Adrenal gland (tissue), 9 donors: ENCODE measurements at regions not wholly inside any gene's neighbourhood (a gene's known extent, or its start where the extent isn't known, plus 50 kb on each side); places are given as distances from the start of the nearest gene placed in this dataset.

Experiments
- DNase-seq, 7 donors: peaks; one replicate each; pipeline ENCODE4 v3.0.0-alpha.2; 2019 to 2020
- H3K27ac ChIP-seq, 5 donors: fragments of 200-600 bp; sonication (generic) in 4 of 5; 1 replicate in 3 of 5; 2 replicates in 2 of 5; pipeline versions ENCODE4 v1.5.1 to v1.8.0; 2016 to 2020; ENCODE audit warnings: mild to moderate bottlenecking in 1 of 5
- H3K27me3 ChIP-seq: fragments of 200-600 bp; 2 replicates; pipeline ENCODE4 v1.8.0; 2021
- H3K36me3 ChIP-seq, 2 donors: fragments of 200-600 bp; replicated peaks in 1 of 2; 1 replicate in 1 of 2; 2 replicates in 1 of 2; pipeline versions ENCODE4 v1.5.1 to v1.8.0; 2018 to 2022
- H3K4me1 ChIP-seq, 2 donors: fragments of 200-600 bp; replicated peaks in 1 of 2; 1 replicate in 1 of 2; 2 replicates in 1 of 2; pipeline versions ENCODE4 v1.5.1 to v1.8.0; 2018 to 2021
- H3K4me3 ChIP-seq, 4 donors: fragments of 200-600 bp; sonication (generic) in 3 of 4; one replicate each; pipeline ENCODE4 v1.5.1; 2016 to 2018
- H3K9me3 ChIP-seq, 3 donors: fragments of 200-600 bp; sonication (generic) in 1 of 3; replicated peaks in 1 of 3; 1 replicate in 2 of 3; 2 replicates in 1 of 3; pipeline versions ENCODE4 v1.5.1 to v1.8.0; 2016 to 2021
- CTCF ChIP-seq, 6 experiments: fragments of 450-650 bp in 4 of 6; fragments of 200-600 bp in 2 of 6; sonication (generic) in 1 of 6; IDR thresholded peaks; 1 replicate in 5 of 6; 2 replicates in 1 of 6; pipeline versions ENCODE4 v1.5.1 to v1.8.0; 2016 to 2021; ENCODE audit warnings: antibody characterized with exemption in 6 of 6, mild to moderate bottlenecking in 2 of 6, moderate library complexity in 1 of 6
- POLR2A ChIP-seq, 2 donors: fragments of 450-650 bp; IDR thresholded peaks; one replicate each; pipeline ENCODE4 v1.6.1; 2017; ENCODE audit warnings: antibody characterized with exemption in 2 of 2, mild to moderate bottlenecking in 2 of 2, moderate library complexity in 1 of 2
- WGBS, 4 donors: extraction: QIAGEN DNeasy Blood & Tissue Kit in 2 of 4; methylation state at CpG; one replicate each; pipeline versions ENCODE4 v1.1.5 to v1.1.7; 2013 to 2017; 5-methylcytosine and 5-hydroxymethylcytosine counted together
- intact Hi-C, 2 donors: fragments of 100-400 bp; cut with DNase I; formaldehyde crosslinking; loops; one replicate each; pipeline versions ENCODE4 v1.14.1 to v1.15.0; 2022 to 2023
- donor health status: healthy with polysubstance abuse.
- donor health status: Bipolar disorder and iron deficiency.
- donor health status: DM: yes; HTN: yes; CAD: no.
- donor health status: DM: no; HTN: no; CAD: no.
- donor health status: DM: no; HTN: no; CAD: no.

- Histone ChIP-seq H3K4me3 (no peak overlapping the region), H3K9me3 (no peaks in the 10 kb centered on the region), H3K4me1 (peaks cover 3 to 4% of the 10 kb centered on the region in 2 donors), H3K27me3 (peaks cover 8% of the 10 kb centered on the region), H3K27ac (no peak overlapping the region), H3K36me3 (no peaks in the 10 kb centered on the region)
- intact Hi-C loops, result no loop called here
- WGBS, 4 donors, result 77 to 86% (median 84%) methylated on average over 6 to 8 of the region's 8 CpGs
- no peak for TF ChIP-seq CTCF (IDR thresholded peaks at IDR 0.05)
- no peak for TF ChIP-seq POLR2A (IDR thresholded peaks at IDR 0.05)
- no peak for DNase-seq
Observed at GRCh38 chr7:98467570-98468312, 66.9 kb upstream of the BAIAP2L1 start.

- WGBS, 4 donors, result 72 to 89% (median 78%) methylated on average over 7 to 8 of the region's 8 CpGs
- Histone ChIP-seq H3K4me3 (no peak overlapping the region), H3K9me3 (no peaks in the 10 kb centered on the region), H3K27ac (no peak overlapping the region), H3K27me3 (peaks cover under 1% of the 10 kb centered on the region), H3K36me3 (no peaks in the 10 kb centered on the region), H3K4me1 (no peaks in the 10 kb centered on the region)
- TF ChIP-seq POLR2A (IDR thresholded peaks at IDR 0.05) (no peak), CTCF (IDR thresholded peaks at IDR 0.05) (no peak)
- intact Hi-C loops, result no loop called here
- DNase-seq, result no peak
Observed at GRCh38 chr7:98465022-98465421, 64.1 kb upstream of the BAIAP2L1 start.

- 82 to 100% (median 84%) methylated on average over 1 to 4 of the region's 4 CpGs for WGBS, 4 donors
Observed at GRCh38 chr7:98464558-98464940, 63.7 kb upstream of the BAIAP2L1 start.

More at GRCh38 chr7:98464558-98464940, 63.7 kb upstream of the BAIAP2L1 start:
- intact Hi-C loops, result no loop called here
- no peak for DNase-seq
- Histone ChIP-seq H3K4me3 (no peak overlapping the region), H3K4me1 (no peaks in the 10 kb centered on the region), H3K27ac (no peak overlapping the region), H3K36me3 (no peaks in the 10 kb centered on the region), H3K9me3 (no peaks in the 10 kb centered on the region), H3K27me3 (no peaks in the 10 kb centered on the region)
- no peak for TF ChIP-seq POLR2A (IDR thresholded peaks at IDR 0.05)
- TF ChIP-seq CTCF (IDR thresholded peaks at IDR 0.05), result no peak
